HEK293 (cell line): ENCODE measurements at regions not wholly inside any gene's neighbourhood (a gene's known extent, or its start where the extent isn't known, plus 50 kb on each side); places are given as distances from the start of the nearest gene placed in this dataset.

ENCODE experiments used
- CTCF ChIA-PET: fragments of 350-600 bp; formaldehyde crosslinking; extraction: SDS; loops from one replicate; lab custom pipeline; 2021; ENCODE audit warnings: antibody characterized with exemption; lab: Yijun Ruan, JAX
- POLR2A ChIA-PET: fragments of 300-600 bp; formaldehyde crosslinking; extraction: SDS; loops from one replicate; lab custom pipeline; 2020; ENCODE audit warnings: antibody characterized with exemption, inconsistent platforms; lab: Yijun Ruan, JAX
- H3K27ac ChIP-seq: fragments of 200-500 bp; sonication (Bioruptor generic); 2 replicates; pipeline ENCODE4 v1.5.1; 2014; ENCODE audit warnings: low read depth, low read length, control low read depth, inconsistent platforms; ENCODE audit errors: extremely low read depth
- H3K36me3 ChIP-seq, 2 experiments: fragments of 200-500 bp in 1 of 2; sonication (Bioruptor generic) in 1 of 2; 1 replicate in 1 of 2; 2 replicates in 1 of 2; pipeline ENCODE4 v1.5.1; 2014 to 2017; ENCODE audit warnings: inconsistent platforms in 2 of 2, low read length in 2 of 2; ENCODE audit not compliant: control insufficient read depth in 2 of 2, insufficient read depth in 1 of 2
- H3K4me1 ChIP-seq: fragments of 200-500 bp; sonication (Bioruptor generic); 2 replicates; pipeline ENCODE4 v1.5.1; 2014; ENCODE audit warnings: mild to moderate bottlenecking, low read length, inconsistent platforms; ENCODE audit not compliant: control insufficient read depth, insufficient read depth
- H3K4me3 ChIP-seq: 2 replicates; pipeline ENCODE4 v1.5.1; 2011; ENCODE audit warnings: low read depth, mild to moderate bottlenecking, control low read depth, low read length, moderate library complexity
- H3K9me3 ChIP-seq: fragments of 200-500 bp; sonication (Bioruptor generic); 2 replicates; pipeline ENCODE4 v1.5.1; 2014; ENCODE audit warnings: low read depth, low read length, inconsistent platforms; ENCODE audit not compliant: control insufficient read depth, insufficient read depth
- GLIS1 ChIP-seq: fragments of 450-650 bp; formaldehyde crosslinking; IDR thresholded peaks from 2 replicates; pipeline ENCODE4 v1.5.1; 2016; ENCODE audit warnings: missing biosample characterization, missing genetic modification characterization
- HOXD13 ChIP-seq: sonication (generic); formaldehyde crosslinking; IDR thresholded peaks from 2 replicates; pipeline ENCODE4 v1.8.0; 2022; ENCODE audit warnings: missing genetic modification reagents, borderline replicate concordance
- KLF7 ChIP-seq: fragments of 450-650 bp; formaldehyde crosslinking; IDR thresholded peaks from 2 replicates; pipeline ENCODE4 v1.5.1; 2016; ENCODE audit warnings: missing biosample characterization, missing genetic modification characterization, borderline replicate concordance
- MZF1 ChIP-seq: fragments of 450-650 bp; formaldehyde crosslinking; IDR thresholded peaks from 2 replicates; pipeline ENCODE4 v1.5.1; 2017; ENCODE audit warnings: missing biosample characterization, missing genetic modification characterization, borderline replicate concordance
- ZFHX2 ChIP-seq: fragments of 450-650 bp; formaldehyde crosslinking; conservative IDR thresholded peaks from 2 replicates; pipeline ENCODE4 v1.5.1; 2016; ENCODE audit warnings: missing biosample characterization, missing genetic modification characterization
- ZNF121 ChIP-seq: fragments of 450-650 bp; formaldehyde crosslinking; IDR thresholded peaks from 2 replicates; pipeline ENCODE4 v1.5.1; 2016; ENCODE audit warnings: missing biosample characterization, missing genetic modification characterization
- ZNF132 ChIP-seq: fragments of 450-650 bp; formaldehyde crosslinking; IDR thresholded peaks from 2 replicates; pipeline ENCODE4 v1.5.1; 2017; ENCODE audit warnings: missing biosample characterization, missing genetic modification characterization, borderline replicate concordance
- ZNF155 ChIP-seq: fragments of 450-650 bp; formaldehyde crosslinking; IDR thresholded peaks from 2 replicates; pipeline ENCODE4 v1.5.1; 2016; ENCODE audit warnings: missing biosample characterization, missing genetic modification characterization
- ZNF157 ChIP-seq: fragments of 450-650 bp; formaldehyde crosslinking; IDR thresholded peaks from 2 replicates; pipeline ENCODE4 v1.5.1; 2016; ENCODE audit warnings: missing biosample characterization, missing genetic modification characterization
- ZNF202 ChIP-seq: fragments of 450-650 bp; formaldehyde crosslinking; IDR thresholded peaks from 2 replicates; pipeline ENCODE4 v1.5.1; 2016; ENCODE audit warnings: missing biosample characterization, missing genetic modification characterization, borderline replicate concordance
- ZNF214 ChIP-seq: fragments of 450-650 bp; formaldehyde crosslinking; IDR thresholded peaks from 2 replicates; pipeline ENCODE4 v1.5.1; 2017; ENCODE audit warnings: missing biosample characterization, mild to moderate bottlenecking, missing genetic modification characterization, borderline replicate concordance
- ZNF221 ChIP-seq: fragments of 450-650 bp; formaldehyde crosslinking; IDR thresholded peaks from 2 replicates; pipeline ENCODE4 v1.5.1; 2017; ENCODE audit warnings: missing biosample characterization, missing genetic modification characterization, borderline replicate concordance
- ZNF292 ChIP-seq: fragments of 450-650 bp; formaldehyde crosslinking; IDR thresholded peaks from 2 replicates; pipeline ENCODE4 v1.5.1; 2016; ENCODE audit warnings: low read depth, missing biosample characterization, missing genetic modification characterization, borderline replicate concordance
- ZNF341 ChIP-seq: fragments of 450-650 bp; formaldehyde crosslinking; IDR thresholded peaks from 2 replicates; pipeline ENCODE4; 2016; ENCODE audit warnings: low read depth, missing biosample characterization, missing genetic modification characterization
- ZNF394 ChIP-seq: fragments of 450-650 bp; formaldehyde crosslinking; IDR thresholded peaks from 2 replicates; pipeline ENCODE4 v1.5.1; 2016; ENCODE audit warnings: missing biosample characterization, missing genetic modification characterization, mild to moderate bottlenecking, moderate library complexity, borderline replicate concordance
- ZNF530 ChIP-seq: fragments of 450-650 bp; formaldehyde crosslinking; IDR thresholded peaks from 2 replicates; pipeline ENCODE4 v1.5.1; 2016; ENCODE audit warnings: low read depth, missing biosample characterization, missing genetic modification characterization
- ZNF555 ChIP-seq: fragments of 450-650 bp; formaldehyde crosslinking; conservative IDR thresholded peaks from 2 replicates; pipeline ENCODE4 v1.5.1; 2017; ENCODE audit warnings: missing biosample characterization, mild to moderate bottlenecking, missing genetic modification characterization, inconsistent platforms
- ZNF560 ChIP-seq: fragments of 450-650 bp; formaldehyde crosslinking; IDR thresholded peaks from 2 replicates; pipeline ENCODE4 v1.5.1; 2017; ENCODE audit warnings: missing biosample characterization, missing genetic modification characterization, borderline replicate concordance
- ZNF621 ChIP-seq: fragments of 450-650 bp; formaldehyde crosslinking; IDR thresholded peaks from 2 replicates; pipeline ENCODE4 v1.5.1; 2017; ENCODE audit warnings: missing biosample characterization, missing genetic modification characterization
- ZNF707 ChIP-seq: fragments of 450-650 bp; formaldehyde crosslinking; IDR thresholded peaks from 2 replicates; pipeline ENCODE4 v1.5.1; 2016; ENCODE audit warnings: missing biosample characterization, missing genetic modification characterization
- ZNF777 ChIP-seq: fragments of 450-650 bp; formaldehyde crosslinking; IDR thresholded peaks from 2 replicates; pipeline ENCODE4 v1.5.1; 2017; ENCODE audit warnings: missing biosample characterization, missing genetic modification characterization, borderline replicate concordance
- ZNF830 ChIP-seq: fragments of 450-650 bp; IDR thresholded peaks from 2 replicates; pipeline ENCODE4 v1.5.0; 2018; ENCODE audit warnings: missing biosample characterization, missing genetic modification characterization, low read depth, mild to moderate bottlenecking, moderate library complexity
- ZNF843 ChIP-seq: fragments of 450-650 bp; formaldehyde crosslinking; IDR thresholded peaks from 2 replicates; pipeline ENCODE4 v1.5.1; 2016; ENCODE audit warnings: missing biosample characterization, missing genetic modification characterization
- ZXDB ChIP-seq: fragments of 450-650 bp; formaldehyde crosslinking; IDR thresholded peaks from 2 replicates; pipeline ENCODE4 v1.5.1; 2016; ENCODE audit warnings: missing biosample characterization, missing genetic modification characterization
- TF ChIP-seq, protein P1 (sequence below): fragments of 450-650 bp; formaldehyde crosslinking; IDR thresholded peaks from 2 replicates; pipeline ENCODE4 v1.5.1; 2016; ENCODE audit warnings: missing biosample characterization, missing genetic modification characterization
- TF ChIP-seq, protein P2 (sequence below): fragments of 450-650 bp; formaldehyde crosslinking; IDR thresholded peaks from 2 replicates; pipeline ENCODE4 v1.5.1; 2016; ENCODE audit warnings: missing biosample characterization, missing genetic modification characterization
- TF ChIP-seq, protein P3 (sequence below): fragments of 450-650 bp; formaldehyde crosslinking; IDR thresholded peaks from 2 replicates; pipeline ENCODE4 v1.5.1; 2016; ENCODE audit warnings: missing biosample characterization, missing genetic modification characterization, borderline replicate concordance

DNA sequence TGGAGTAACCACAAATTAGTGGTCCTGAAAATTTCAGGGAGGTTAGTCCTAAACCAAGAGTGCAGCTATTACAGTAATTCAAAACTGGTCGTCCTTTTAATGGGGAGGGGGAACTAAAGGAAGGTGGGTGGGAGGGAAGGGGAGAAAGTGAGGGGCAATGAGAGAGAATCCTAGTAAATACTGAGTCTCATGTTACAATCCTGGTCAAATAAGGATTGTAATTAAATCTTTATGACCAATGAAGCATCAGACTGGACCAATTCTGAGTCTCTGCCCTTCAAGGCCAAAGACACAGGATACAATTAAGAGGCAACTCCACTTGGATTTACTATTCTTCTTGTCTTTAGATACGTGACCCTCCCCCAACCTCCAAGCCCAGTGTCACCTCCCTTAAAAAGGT lies 262.9 kb downstream of the BCL11A start:
- TF ChIP-seq ZFHX2 (tag by site-specific recombination) = no peak
- no peak for TF ChIP-seq ZNF530 (tag by site-specific recombination)
- TF ChIP-seq KLF7 (tag by site-specific recombination) = no peak
- no peak for TF ChIP-seq ZNF341 (tag by site-specific recombination)
- no peak for TF ChIP-seq ZNF830 (tag by site-specific recombination)
- TF ChIP-seq ZNF157 = no peak
- no peak for TF ChIP-seq ZNF155 (tag by site-specific recombination)
- no peak for TF ChIP-seq ZXDB (tag by site-specific recombination)
- TF ChIP-seq, protein P1, sequence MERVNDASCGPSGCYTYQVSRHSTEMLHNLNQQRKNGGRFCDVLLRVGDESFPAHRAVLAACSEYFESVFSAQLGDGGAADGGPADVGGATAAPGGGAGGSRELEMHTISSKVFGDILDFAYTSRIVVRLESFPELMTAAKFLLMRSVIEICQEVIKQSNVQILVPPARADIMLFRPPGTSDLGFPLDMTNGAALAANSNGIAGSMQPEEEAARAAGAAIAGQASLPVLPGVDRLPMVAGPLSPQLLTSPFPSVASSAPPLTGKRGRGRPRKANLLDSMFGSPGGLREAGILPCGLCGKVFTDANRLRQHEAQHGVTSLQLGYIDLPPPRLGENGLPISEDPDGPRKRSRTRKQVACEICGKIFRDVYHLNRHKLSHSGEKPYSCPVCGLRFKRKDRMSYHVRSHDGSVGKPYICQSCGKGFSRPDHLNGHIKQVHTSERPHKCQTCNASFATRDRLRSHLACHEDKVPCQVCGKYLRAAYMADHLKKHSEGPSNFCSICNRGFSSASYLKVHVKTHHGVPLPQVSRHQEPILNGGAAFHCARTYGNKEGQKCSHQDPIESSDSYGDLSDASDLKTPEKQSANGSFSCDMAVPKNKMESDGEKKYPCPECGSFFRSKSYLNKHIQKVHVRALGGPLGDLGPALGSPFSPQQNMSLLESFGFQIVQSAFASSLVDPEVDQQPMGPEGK = no peak
- TF ChIP-seq, protein P2, sequence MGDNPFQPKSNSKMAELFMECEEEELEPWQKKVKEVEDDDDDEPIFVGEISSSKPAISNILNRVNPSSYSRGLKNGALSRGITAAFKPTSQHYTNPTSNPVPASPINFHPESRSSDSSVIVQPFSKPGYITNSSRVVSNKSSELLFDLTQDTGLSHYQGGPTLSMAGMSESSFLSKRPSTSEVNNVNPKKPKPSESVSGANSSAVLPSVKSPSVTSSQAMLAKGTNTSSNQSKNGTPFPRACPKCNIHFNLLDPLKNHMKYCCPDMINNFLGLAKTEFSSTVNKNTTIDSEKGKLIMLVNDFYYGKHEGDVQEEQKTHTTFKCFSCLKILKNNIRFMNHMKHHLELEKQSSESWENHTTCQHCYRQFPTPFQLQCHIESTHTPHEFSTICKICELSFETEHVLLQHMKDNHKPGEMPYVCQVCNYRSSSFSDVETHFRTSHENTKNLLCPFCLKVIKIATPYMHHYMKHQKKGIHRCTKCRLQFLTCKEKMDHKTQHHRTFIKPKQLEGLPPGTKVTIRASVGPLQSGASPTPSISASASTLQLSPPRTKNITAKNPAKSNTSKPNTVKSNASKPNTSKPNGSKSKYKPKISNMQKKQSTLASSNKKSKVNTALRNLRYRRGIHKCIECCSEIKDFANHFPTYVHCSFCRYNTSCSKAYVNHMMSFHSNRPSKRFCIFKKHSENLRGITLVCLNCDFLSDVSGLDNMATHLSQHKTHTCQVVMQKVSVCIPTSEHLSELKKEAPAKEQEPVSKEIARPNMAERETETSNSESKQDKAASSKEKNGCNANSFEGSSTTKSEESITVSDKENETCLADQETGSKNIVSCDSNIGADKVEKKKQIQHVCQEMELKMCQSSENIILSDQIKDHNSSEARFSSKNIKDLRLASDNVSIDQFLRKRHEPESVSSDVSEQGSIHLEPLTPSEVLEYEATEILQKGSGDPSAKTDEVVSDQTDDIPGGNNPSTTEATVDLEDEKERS = no peak
- TF ChIP-seq ZNF121 (tag by site-specific recombination) = no peak
- TF ChIP-seq ZNF292 (tag by site-specific recombination) = no peak
- TF ChIP-seq ZNF132 (tag by site-specific recombination) = no peak
- no peak for TF ChIP-seq ZNF214 (tag by site-specific recombination)
- no peak for TF ChIP-seq ZNF394 (tag by site-specific recombination)
- no peak for TF ChIP-seq ZNF621 (tag by site-specific recombination)
- TF ChIP-seq GLIS1 (tag by site-specific recombination) = no peak
- no peak for TF ChIP-seq HOXD13 (CRISPR knock-in tag)
- Histone ChIP-seq H3K4me1 (no peaks in the 10 kb centered on the region), H3K36me3 (no peaks in the 10 kb centered on the region), H3K4me3 (no peak overlapping the region), H3K9me3 (no peaks in the 10 kb centered on the region), H3K27ac (no peak overlapping the region)
- ChIA-PET POLR2A (no interaction called here), CTCF (no interaction called here)

DNA sequence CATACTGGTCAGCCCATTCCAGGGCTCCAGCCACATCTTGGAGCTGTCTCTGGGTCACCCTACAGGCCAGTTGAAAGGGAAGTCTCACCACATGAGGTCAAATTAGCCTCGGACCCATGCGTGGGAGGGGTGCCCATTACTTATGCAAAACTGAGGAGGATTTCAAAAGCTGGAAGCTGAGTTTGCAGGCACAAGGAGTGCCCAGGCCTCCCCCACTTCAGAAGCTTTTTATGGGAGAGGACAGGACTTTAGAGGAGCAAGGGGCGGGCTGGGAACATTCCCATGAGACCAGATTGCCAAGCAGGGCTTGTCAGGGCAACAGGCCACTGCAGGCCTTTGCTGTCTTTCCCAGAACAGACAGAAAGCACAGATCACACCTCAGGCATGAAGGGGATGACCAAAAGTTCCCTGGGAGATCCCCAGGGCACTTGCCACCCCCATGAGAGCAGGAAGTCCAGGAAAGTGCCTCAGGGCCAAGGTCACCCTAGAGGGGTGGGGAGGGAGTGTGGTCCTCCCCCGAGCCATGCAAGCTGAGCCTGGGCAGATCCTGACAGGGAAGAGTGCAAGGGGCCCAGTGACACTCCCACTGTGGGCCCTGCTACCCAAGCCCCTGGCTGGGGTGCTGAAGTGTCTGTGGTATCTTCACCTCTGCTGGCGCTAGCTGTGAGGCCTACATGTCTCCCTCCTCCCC lies 267.7 kb downstream of the BCL11A start:
- Histone ChIP-seq H3K4me1 (no peaks in the 10 kb centered on the region), H3K36me3 (no peaks in the 10 kb centered on the region), H3K27ac (no peak overlapping the region), H3K9me3 (no peaks in the 10 kb centered on the region), H3K4me3 (no peak overlapping the region)
- ChIA-PET POLR2A (no interaction called here), CTCF (interaction anchor here (0.6 to 0.8 kb wide), 3 partner anchors 7 to 12 kb away, joined by 3 read pairs; no protein-coding TSS in a partner anchor)
- no peak for TF ChIP-seq ZNF157
- no peak for TF ChIP-seq ZNF777
- TF ChIP-seq ZNF202 (tag by site-specific recombination) = no peak
- TF ChIP-seq MZF1 (tag by site-specific recombination) = no peak
- no peak for TF ChIP-seq ZNF221 (tag by site-specific recombination)
- TF ChIP-seq ZNF830 (tag by site-specific recombination) = no peak
- TF ChIP-seq ZNF560 = no peak
- no peak for TF ChIP-seq ZNF843 (tag by site-specific recombination)
- no peak for TF ChIP-seq ZNF707 (tag by site-specific recombination)
- TF ChIP-seq, protein P3, sequence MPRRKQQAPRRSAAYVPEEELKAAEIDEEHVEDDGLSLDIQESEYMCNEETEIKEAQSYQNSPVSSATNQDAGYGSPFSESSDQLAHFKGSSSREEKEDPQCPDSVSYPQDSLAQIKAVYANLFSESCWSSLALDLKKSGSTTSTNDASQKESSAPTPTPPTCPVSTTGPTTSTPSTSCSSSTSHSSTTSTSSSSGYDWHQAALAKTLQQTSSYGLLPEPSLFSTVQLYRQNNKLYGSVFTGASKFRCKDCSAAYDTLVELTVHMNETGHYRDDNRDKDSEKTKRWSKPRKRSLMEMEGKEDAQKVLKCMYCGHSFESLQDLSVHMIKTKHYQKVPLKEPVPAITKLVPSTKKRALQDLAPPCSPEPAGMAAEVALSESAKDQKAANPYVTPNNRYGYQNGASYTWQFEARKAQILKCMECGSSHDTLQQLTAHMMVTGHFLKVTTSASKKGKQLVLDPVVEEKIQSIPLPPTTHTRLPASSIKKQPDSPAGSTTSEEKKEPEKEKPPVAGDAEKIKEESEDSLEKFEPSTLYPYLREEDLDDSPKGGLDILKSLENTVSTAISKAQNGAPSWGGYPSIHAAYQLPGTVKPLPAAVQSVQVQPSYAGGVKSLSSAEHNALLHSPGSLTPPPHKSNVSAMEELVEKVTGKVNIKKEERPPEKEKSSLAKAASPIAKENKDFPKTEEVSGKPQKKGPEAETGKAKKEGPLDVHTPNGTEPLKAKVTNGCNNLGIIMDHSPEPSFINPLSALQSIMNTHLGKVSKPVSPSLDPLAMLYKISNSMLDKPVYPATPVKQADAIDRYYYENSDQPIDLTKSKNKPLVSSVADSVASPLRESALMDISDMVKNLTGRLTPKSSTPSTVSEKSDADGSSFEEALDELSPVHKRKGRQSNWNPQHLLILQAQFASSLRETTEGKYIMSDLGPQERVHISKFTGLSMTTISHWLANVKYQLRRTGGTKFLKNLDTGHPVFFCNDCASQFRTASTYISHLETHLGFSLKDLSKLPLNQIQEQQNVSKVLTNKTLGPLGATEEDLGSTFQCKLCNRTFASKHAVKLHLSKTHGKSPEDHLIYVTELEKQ (tag by site-specific recombination) = no peak
- TF ChIP-seq ZNF555 (tag by site-specific recombination) = no peak
